HG03108 (cell line): ENCODE measurements at regions not wholly inside any gene's neighbourhood (a gene's known extent, or its start where the extent isn't known, plus 50 kb on each side); places are given as distances from the start of the nearest gene placed in this dataset.
"Not testable (repeated sequence)": the region's sequence is repeated elsewhere in the genome, so short reads cannot be mapped to it uniquely, and the experiment has no call there.

Source experiments
- ATAC-seq: cut with Tn5 transposase; IDR thresholded peaks from one replicate; pipeline ENCODE4 v1.9.1; 2021; ENCODE audit warnings: moderate library complexity; ENCODE audit not compliant: unreplicated experiment

DNA sequence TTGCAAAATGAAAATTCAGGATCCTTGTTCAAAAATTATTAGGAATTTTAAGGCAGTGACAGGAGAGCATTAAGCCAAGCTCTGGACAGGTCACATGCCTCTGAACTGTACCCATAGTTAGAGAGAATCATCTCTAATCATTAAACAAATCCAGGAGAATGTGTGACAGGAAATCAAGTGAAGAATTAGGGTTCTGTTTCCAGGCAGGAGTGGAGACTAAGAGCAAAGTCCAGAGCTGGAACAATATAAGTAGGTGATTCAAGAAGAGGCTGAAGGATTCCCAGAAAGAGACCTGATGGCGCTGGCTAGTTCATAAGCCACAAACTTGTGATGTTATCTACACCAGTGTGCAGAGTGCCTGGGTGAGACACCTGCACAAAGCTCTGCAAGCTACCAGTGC is 104.6 kb upstream of the PRKG2 start:
- no peak for ATAC-seq

DNA sequence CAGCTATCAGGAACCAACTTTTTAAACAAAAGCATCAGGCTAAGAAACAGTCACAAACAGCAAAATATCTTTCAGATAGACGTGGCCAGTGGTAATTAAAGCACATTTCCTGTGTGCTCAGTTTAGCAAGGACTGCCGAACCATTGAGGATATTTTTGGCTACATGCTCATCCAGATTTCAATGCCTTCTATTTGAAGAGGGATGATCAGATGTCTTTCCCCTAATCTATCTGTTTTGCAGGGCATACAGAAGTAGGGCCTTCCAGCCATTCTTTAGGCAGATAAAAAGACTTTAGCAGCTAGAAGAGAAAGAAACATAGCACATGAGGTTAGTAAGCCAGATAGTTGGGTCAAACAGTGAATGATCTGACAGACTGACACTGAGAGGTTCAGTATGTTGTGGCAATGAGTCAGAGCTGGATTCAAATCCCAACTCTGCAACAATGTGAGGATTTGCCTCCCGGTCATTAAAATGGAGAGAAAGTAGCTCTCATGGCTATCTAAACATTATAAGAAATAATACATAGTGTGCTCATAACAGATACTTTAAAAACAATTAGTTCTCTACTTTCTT is 100.0 kb upstream of the PRKG2 start:
- no peak for ATAC-seq

DNA sequence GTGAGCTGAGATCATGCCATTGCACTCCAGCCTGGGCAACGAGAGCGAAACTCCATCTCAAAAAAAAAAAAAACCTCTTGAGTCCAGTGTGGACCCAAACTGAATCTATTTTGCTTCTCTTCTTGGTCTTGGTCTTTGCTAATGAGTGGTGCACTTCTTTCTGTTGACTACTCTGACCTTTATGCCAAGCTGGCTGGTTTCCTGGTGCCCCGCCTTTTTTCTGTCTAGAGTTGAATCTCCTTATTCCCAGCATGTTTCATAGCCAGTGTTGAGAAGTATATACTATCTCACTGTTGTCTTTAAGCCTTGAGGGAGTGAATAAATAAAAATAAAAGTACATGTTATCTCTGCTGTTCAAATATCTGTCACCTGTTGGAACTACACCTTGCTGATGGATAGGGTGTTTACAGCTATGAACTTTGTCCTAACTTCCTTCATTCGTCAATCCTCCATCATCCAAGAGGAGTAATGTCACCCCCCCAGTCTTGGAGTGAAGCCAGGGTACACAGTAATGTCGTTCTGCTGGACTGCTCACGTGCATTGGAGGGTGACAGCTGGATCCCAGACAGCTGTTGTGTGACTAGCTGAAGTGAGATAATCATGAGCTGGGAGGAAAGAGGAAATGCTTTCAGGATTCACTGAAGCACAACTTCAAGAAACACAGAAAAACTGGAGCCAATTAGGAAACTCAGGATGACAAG is 99.3 kb upstream of the PRKG2 start:
- ATAC-seq = no peak

DNA sequence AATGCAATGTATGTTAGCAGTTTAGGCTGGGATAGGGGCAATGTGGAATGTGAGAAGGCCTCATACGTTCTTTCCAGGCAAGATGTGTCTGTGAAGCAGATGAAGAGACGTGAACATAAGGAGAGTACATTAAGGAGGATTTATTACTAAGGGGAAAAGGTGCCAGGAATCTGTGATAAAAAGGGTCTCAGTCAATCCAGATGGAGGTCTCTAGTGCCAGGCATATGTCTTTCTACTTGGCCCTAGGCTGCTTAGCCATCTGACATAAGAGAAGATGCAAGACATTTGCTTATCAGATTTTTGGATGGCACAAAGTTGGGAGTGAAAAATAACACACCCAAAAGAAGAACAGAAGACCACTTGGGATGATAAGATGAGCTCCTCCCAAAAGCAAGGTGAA is 93.0 kb upstream of the PRKG2 start:
- no peak for ATAC-seq

DNA sequence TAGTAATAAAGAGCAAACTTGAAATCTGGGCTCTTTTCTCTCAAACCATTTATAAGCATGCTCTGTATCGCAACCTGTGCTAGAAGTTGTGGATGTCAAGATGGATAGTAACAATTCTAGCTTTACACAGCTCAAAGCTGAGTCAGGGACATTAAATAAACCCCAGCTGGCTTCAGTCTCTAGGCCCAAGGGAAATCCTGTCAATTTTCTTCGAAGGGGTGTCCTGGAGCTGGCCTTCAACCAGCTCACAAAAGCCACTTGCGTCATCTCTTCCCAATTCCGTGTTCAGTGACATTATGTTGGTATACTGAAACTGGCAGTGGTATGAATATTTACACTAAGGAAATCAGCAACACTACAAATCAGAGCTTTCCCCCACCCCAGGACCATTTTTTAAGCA is 89.8 kb upstream of the PRKG2 start:
- ATAC-seq = no peak

DNA sequence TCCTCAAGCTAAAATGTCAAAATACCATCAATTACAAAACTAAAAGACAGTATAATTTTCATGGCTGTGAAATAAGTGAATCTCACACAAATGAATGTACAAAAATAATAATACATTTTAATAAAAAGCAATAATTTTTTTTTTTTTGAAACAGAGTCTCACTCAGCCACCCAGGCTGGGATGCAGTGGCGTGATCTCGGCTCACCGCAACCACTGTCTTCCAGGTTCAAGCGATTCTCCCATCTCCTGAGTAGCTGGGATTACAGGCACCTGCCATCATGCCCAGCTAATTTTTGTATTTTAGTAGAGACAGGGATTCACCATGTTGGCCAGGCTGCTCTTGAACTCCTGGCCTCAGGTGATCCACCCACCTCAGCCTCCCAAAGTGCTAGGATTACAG is 85.3 kb upstream of the PRKG2 start:
- ATAC-seq = not testable (repeated sequence)

DNA sequence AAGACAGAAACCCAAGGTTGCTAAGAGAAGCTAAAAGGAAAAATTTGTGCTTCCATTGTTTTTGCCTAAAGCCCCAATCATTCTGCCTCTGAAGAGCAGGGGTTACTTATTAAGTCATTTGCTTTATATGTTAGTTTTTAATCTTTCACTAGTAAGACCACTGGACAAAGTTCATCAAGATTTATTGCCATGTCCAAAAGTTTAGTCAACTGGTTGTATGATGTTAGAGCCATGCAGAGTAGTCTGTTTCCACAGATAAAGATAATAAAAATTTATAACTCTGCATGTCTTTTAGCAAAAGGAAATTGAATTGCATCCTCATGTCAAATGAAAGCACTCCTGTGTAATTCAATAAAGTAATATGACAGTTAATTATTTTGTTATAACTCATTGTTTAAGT is 75.8 kb upstream of the PRKG2 start:
- no peak for ATAC-seq

DNA sequence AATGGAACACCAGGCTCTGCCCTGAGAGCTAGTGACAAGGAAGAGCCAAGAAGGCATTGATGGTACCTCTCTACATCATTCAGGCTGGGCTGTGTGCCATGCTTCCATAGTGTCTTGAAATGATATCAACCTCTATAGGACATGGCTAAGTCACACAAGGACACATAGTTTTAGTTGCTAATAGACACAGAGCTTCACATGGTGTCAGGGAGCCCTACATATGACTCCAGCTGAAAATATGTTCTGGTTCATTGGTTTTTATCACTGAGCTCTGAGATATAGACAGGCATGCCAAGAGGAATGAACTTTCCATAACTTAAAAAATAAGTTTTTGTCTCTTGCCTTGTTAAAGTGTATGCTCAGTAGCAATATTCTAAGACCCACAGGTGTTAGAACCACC is 72.1 kb upstream of the PRKG2 start:
- no peak for ATAC-seq

DNA sequence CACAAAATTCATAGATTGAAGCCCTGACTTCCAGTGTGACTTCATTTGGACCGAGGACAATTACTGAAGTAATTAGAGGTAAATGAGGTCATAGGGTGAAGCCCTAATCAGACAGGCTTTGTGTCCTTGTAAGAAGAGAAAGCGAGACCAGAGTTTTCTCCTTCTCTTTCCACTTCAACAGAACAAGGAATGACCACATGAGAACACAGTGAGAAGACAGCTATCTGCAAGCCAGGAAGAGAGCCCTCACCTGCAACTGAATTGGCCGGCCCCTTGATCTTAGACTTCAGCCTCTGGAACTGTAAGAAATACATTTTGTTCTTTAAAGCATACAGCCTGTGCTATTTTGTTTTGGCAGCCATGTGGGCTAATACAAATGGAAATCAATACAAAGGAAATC is 67.1 kb upstream of the PRKG2 start:
- no peak for ATAC-seq

DNA sequence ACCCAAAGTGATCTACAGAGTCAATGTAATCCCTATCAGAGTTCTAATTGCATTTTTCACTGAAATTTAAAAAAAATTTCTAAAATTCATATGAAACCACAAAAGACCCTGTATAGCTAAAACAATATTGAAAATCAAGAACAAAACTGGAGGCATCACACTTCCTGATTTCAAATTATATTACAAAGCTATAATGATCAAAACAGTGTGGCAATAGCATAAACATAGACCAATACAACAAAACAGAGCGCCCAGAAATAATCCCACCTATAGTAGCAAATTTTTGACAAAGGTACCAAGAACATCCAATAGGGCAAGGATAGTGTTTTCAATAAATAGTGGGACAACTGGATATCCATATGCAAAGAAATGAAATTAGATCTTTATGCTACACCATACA is 59.4 kb upstream of the PRKG2 start:
- no peak for ATAC-seq

DNA sequence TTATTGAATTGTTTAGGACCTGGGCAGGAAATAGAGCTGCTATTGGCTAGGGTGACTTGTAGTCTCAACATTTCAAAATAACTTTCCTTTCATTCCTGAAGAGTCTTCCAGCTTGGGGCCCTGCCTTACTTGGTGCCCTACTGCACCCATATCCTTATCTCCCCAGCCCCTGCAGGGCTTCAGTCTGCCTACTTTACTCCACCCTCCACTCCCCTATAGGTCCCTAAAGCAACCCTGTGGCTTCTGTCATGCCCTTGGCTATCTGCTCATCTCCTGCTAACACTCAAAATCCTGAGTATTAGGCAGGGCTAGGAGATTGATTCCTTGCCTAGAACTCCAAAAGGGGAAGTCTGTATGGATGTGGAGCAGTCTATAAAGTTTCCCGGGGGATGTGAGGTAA is 57.6 kb upstream of the PRKG2 start:
- no peak for ATAC-seq
